ENCODE measurements at regions not wholly inside any gene's neighbourhood (a gene's known extent, or its start where the extent isn't known, plus 50 kb on each side); places are given as distances from the start of the nearest gene placed in this dataset.
"Not testable (repeated sequence)": the region's sequence is repeated elsewhere in the genome, so short reads cannot be mapped to it uniquely, and the experiment has no call there.

DNA sequence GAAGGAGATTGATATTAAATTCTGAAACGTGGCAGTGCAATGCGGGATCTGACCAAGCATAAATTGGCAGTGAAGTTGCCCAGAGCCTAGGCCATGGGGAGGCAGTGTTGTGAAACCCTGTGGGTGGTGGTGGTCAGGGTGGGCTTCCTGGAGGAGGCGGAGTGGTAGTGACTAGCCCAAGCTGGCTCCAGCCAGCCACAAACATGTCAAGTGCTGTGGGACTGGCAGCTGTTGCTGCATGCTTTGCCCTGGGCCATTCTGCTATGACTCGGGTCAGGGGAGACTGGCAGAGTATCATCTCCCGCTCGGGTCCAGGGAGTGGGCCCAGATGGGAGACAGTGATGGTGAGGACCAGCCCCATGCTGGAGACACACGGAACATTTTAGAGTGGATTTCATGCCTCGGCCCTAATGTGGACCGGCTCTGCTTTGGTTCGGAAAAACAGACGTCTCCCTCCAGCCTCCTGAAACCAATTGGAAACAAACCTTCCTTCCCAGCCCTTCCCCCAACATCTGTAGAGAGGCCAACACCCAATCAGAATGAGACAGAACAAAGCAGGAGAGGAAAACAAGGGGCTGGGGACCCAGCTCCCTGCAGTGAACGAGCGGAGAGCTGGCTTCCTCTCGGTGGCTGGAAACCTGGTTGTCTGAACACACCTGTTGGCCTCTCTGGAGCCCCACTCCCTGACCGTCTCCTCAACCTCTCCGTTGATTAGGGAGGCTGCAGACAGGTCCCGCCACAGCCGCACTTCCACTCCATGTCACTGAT lies 58.2 kb downstream of the TMEM270 start:
- in situ Hi-C loops (cut with MboI; ENCODE audit: low sequenced_read_pairs, unreplicated experiment) = no loop called here
- TF ChIP-seq, protein P1, sequence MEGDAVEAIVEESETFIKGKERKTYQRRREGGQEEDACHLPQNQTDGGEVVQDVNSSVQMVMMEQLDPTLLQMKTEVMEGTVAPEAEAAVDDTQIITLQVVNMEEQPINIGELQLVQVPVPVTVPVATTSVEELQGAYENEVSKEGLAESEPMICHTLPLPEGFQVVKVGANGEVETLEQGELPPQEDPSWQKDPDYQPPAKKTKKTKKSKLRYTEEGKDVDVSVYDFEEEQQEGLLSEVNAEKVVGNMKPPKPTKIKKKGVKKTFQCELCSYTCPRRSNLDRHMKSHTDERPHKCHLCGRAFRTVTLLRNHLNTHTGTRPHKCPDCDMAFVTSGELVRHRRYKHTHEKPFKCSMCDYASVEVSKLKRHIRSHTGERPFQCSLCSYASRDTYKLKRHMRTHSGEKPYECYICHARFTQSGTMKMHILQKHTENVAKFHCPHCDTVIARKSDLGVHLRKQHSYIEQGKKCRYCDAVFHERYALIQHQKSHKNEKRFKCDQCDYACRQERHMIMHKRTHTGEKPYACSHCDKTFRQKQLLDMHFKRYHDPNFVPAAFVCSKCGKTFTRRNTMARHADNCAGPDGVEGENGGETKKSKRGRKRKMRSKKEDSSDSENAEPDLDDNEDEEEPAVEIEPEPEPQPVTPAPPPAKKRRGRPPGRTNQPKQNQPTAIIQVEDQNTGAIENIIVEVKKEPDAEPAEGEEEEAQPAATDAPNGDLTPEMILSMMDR (IDR thresholded peaks at IDR 0.05; ENCODE audit: borderline replicate concordance, control extremely low read depth, extremely low read depth, insufficient read depth, missing control alignments) = no peak
- peak; percentile 32 for DNase-seq (ENCODE audit: low spot score)

DNA sequence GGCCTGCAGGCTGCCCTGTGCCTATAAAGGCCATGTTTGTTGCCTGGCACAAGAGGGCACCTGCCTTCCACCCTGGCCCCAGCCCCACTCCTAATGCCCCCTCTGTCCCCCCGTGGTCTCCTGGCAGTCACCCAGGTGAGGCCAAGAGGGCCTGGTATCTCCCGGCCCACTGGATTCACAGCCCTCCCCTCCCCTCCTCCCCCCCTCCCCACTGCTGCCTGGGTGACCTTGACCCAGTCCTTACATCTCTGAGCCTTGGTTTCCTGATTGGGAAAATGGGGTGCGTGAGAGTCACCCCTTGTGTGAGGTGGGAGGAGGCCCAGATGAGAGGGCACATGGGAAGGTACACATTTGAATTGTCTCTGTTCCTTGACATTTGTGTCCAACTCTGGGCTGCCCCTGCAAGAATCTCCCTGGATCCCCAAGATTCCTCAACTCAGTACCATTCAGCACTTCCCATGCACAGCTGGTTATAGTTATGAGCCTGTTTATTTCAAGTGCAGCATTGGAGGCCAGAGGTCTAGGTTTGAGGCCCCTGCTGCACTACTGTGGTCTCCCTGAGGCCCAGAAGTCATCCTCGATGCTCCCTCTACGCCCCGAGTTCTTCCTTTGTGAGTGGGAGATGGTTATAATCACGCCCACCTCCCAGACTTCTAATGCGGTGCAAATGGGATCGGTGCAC lies 58.9 kb downstream of the TMEM270 start:
- TF ChIP-seq, protein P1 (IDR thresholded peaks at IDR 0.05; ENCODE audit: borderline replicate concordance, control extremely low read depth, extremely low read depth, insufficient read depth, missing control alignments) = no peak
- in situ Hi-C loops (cut with MboI; ENCODE audit: low sequenced_read_pairs, unreplicated experiment) = no loop called here
- DNase-seq (ENCODE audit: low spot score) = no peak

DNA sequence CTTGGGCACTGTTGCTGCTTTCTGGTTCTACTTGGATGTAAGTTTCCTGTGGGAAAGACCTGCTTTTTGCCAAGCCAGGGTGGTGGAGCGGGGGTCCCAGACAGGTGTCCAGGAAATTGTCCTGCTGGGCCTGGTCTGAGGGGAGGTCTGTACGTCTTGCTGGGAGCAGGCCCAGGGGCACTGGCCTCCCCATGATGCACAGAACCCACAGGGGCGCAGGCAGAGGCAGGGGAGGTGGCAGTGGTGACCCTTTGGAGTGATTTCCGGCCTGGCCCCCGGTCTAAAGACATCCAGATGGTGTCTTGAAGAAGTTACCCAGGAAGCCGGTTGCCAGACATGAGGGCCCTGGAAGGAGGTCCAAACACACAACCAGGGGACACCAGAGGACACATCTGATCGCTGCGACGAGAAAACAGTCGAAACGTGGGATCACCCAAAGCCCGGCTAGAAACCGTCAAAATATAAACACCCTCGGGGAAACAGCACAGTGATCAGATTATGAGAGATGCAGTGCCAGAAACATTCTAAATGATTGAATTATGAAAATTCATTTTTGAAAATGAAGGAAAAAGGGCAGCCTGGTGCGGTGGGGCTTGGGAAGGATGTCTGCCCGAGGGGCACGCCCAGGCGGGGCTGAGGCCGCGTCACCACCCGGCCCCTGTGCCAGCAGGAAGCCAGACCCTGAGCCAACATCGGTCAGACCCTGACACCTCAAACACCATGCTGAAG lies 59.6 kb downstream of the TMEM270 start:
- DNase-seq (ENCODE audit: low spot score) = no peak
- TF ChIP-seq, protein P1 (IDR thresholded peaks at IDR 0.05; ENCODE audit: borderline replicate concordance, control extremely low read depth, extremely low read depth, insufficient read depth, missing control alignments) = no peak
- in situ Hi-C loops (cut with MboI; ENCODE audit: low sequenced_read_pairs, unreplicated experiment) = no loop called here

DNA sequence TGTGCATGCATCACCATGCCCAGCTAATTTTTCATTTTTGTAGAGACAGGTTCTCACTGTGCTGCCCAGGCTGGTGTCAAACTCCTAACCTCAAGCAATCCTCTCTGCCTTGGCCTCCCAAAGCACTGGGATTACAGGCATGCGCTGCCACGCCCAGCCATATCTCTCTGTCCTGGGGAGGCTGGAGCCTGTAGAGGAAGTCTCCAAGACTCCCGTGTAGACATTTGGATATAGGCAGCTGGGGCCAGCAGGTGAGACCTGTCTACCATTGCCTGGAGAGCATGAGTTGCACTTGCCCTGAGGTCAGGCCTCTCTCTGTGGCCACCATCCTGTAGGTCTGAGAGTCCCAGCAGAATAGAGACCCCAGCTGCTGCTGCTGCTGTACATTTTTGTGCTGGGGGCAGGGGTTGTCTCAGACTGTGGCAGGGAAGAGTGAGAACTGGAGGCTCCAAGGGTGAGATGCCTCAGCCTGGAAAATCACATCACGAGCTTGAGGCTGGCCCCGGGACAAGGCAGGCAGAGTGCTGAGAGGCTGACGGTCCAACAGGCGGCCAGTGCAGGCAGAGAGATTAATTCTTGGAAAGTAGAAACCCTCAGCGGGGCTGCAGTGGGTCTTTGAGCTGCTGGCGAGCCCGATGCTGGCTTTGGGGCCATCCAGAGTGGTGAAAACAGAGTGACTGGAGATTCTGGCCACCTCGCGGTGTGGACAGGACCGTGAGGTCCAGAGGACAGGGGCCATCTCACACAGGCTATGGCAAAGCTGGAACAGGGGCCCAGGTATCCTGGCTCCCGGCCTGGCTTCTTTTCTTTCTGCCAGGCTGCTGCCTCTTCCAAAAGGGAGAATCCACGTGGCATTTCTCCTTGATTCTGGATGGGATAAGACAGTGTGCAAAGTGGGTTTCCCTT lies 60.9 kb downstream of the TMEM270 start:
- in situ Hi-C loops (cut with MboI; ENCODE audit: low sequenced_read_pairs, unreplicated experiment) = no loop called here
- no peak for DNase-seq (ENCODE audit: low spot score)
- TF ChIP-seq, protein P1 (IDR thresholded peaks at IDR 0.05; ENCODE audit: borderline replicate concordance, control extremely low read depth, extremely low read depth, insufficient read depth, missing control alignments) = no peak

DNA sequence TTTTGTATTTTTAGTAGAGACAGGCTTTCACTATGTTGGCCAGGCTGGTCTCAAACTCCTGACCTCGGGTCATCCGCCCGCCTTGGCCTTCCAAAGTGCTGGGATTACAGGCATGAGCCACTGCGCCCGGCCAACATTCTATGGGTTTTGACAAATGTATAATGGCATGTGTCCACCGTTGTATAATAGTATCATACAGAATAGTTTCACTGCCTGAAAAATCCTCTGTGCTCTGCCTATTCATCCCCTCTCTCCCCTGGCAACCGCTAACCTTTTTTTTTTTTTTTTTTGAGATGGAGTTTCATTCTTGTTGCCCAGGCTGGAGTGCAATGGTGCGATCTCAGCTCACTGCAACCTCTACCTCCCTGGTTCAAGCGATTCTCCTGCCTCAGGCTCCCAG lies 67.7 kb downstream of the TMEM270 start:
- DNase-seq (ENCODE audit: low spot score); in situ Hi-C loops (cut with MboI; ENCODE audit: low sequenced_read_pairs, unreplicated experiment): not testable (repeated sequence)

DNA sequence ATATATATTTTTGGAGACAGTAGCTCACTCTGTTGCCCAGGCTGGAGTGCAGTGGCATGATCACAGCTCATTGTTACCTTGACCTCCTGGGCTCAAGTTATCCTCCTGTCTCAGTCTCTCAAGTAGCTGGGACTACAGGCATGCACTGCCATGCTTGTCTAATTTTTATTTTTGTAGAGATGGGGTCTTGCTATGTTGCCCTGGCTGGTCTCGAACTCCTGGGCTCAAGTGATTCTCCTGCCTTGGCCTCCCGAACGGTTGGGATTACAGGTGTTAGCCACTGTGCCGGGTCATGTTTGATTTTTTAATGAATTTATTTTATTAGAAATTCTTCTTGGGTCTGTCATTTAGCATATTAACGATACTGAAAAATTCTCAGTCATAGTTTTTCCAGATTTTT lies 70.5 kb downstream of the TMEM270 start:
- TF ChIP-seq, protein P1 (IDR thresholded peaks at IDR 0.05; ENCODE audit: borderline replicate concordance, control extremely low read depth, extremely low read depth, insufficient read depth, missing control alignments) = no peak
- DNase-seq (ENCODE audit: low spot score) = no peak
- in situ Hi-C loops (cut with MboI; ENCODE audit: low sequenced_read_pairs, unreplicated experiment) = no loop called here
